GM12864 (cell line): ENCODE measurements at regions not wholly inside any gene's neighbourhood (a gene's known extent, or its start where the extent isn't known, plus 50 kb on each side); places are given as distances from the start of the nearest gene placed in this dataset.

Experiments used
- DNase-seq: peaks from one replicate; pipeline ENCODE4 v3.0.0-alpha.2; 2011; ENCODE audit warnings: low read depth
- H3K4me3 ChIP-seq: 2 replicates; pipeline ENCODE4 v1.5.1; 2011; ENCODE audit warnings: mild to moderate bottlenecking, low read depth, low read length, control low read depth
- CTCF ChIP-seq: IDR thresholded peaks from 2 replicates; pipeline ENCODE4 v1.5.1; 2011; ENCODE audit warnings: low read depth, mild to moderate bottlenecking, moderate library complexity, low read length, control low read depth, inconsistent platforms; ENCODE audit errors: missing control alignments

GRCh38 chr6:128659878-128660622 lies 139.7 kb upstream of the PTPRK start:
- no peak overlapping the region for H3K4me3 ChIP-seq
- DNase-seq: no peak
- no peak for TF ChIP-seq CTCF

GRCh38 chr6:128659276-128659675 lies 138.9 kb upstream of the PTPRK start:
- DNase-seq: no peak
- no peak overlapping the region for H3K4me3 ChIP-seq
- no peak for TF ChIP-seq CTCF

GRCh38 chr6:128657181-128657580 lies 136.8 kb upstream of the PTPRK start:
- DNase-seq: no peak
- no peak for TF ChIP-seq CTCF
- H3K4me3 ChIP-seq: no peak overlapping the region

GRCh38 chr6:128655978-128656498 lies 135.6 kb upstream of the PTPRK start:
- no peak overlapping the region for H3K4me3 ChIP-seq
- TF ChIP-seq CTCF: no peak
- no peak for DNase-seq

GRCh38 chr6:128648022-128648598 lies 127.7 kb upstream of the PTPRK start:
- no peak for TF ChIP-seq CTCF
- H3K4me3 ChIP-seq: no peak overlapping the region
- DNase-seq: no peak

GRCh38 chr6:128642132-128642531 lies 121.7 kb upstream of the PTPRK start:
- TF ChIP-seq CTCF: no peak
- DNase-seq: no peak
- H3K4me3 ChIP-seq: no peak overlapping the region
